GM21723 (cell line): ENCODE measurements at regions not wholly inside any gene's neighbourhood (a gene's known extent, or its start where the extent isn't known, plus 50 kb on each side); places are given as distances from the start of the nearest gene placed in this dataset.

Source experiments
- ATAC-seq: cut with Tn5 transposase; IDR thresholded peaks from one replicate; pipeline ENCODE4 v1.9.1; 2021; ENCODE audit warnings: mild to moderate bottlenecking, moderate library complexity; ENCODE audit not compliant: unreplicated experiment

DNA sequence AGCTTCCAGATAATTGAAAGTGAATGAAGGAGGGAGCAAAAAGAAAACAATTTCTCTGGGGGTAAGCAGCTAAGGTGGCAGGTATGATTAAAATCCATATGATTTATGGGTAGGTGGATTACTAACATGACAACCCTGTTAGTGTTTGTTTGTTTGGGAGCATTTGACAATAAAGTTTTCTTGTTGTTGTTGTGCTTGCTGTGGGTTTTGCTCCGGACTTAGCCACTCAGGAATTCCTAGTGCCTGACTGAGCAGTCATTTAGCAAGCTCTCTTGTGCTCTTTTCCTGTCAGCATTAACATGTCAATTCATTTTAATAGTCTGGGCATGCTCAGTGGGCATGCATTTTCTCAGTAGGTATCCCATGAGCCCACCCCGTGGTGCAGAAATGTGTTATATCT, 674.8 kb upstream of the ZEB2 start:
- ATAC-seq: no peak

DNA sequence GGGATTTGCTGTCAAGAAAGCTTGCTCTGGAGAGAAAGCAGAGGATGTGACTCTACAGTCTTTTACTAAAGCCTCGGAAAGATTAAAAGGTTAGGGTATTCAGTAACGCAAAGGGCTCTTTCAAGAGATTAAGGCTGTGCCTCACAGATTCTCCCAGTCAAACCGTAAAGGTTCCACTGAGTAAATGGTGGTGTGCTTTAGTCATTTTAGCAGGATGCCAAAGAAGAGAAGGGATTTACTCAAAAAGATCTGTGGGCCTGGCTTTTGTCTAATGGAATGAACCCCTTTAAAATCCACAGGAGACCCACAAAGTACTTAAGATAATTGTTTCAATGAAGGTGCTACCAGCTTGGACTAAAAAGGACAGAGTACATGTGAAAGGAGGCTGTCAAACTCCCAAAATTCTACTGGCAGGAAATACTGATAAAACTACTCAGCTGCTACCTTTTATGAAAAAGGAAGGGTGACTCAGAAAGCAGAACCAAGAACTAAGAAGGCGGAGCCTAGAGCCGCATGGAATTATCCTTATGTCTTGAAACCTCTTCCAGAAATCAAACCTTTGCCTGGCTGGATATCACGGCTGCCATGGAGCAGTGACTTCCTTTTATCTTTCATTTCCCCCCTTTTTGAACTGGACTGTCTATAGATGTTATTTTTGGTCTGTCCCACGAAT, 670.2 kb upstream of the ZEB2 start:
- no peak for ATAC-seq

DNA sequence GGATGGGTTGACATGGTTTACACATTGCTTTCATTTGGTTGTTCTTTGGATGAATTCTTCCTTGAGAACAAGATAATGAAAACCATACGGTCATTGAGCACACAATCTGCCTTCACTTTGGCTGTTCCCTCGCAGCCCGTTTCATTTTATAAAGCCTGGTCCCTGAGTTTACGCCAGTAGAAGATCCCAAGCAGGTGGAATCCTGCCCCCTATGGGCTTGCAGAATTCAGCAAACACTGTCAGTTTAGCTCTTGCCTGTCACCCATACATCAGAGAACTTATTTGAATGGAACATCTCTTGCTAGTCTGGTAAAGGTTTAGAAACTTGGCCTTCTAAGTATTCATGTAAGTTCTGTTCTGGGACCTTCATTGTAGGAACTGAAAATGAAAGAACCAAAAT, 666.4 kb upstream of the ZEB2 start:
- ATAC-seq: no peak

DNA sequence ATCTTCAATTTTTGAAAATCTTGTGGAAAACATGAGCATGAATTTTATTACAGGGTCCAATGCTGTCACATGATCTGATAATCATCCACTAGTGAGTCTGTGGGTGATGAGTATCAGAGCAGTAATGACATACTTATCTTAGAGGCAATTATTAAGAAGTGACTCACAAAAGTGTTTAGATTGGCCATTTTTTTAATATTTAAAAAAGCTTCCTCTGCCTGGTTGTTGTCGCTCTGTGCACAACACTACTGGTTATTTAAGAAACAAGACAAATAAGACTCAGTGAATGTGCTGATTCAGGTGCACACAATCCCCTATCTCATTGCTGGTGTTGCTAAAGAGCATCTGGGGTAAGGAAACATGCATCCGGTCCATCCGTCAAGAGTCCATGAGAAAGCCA, 665.8 kb upstream of the ZEB2 start:
- ATAC-seq: no peak

DNA sequence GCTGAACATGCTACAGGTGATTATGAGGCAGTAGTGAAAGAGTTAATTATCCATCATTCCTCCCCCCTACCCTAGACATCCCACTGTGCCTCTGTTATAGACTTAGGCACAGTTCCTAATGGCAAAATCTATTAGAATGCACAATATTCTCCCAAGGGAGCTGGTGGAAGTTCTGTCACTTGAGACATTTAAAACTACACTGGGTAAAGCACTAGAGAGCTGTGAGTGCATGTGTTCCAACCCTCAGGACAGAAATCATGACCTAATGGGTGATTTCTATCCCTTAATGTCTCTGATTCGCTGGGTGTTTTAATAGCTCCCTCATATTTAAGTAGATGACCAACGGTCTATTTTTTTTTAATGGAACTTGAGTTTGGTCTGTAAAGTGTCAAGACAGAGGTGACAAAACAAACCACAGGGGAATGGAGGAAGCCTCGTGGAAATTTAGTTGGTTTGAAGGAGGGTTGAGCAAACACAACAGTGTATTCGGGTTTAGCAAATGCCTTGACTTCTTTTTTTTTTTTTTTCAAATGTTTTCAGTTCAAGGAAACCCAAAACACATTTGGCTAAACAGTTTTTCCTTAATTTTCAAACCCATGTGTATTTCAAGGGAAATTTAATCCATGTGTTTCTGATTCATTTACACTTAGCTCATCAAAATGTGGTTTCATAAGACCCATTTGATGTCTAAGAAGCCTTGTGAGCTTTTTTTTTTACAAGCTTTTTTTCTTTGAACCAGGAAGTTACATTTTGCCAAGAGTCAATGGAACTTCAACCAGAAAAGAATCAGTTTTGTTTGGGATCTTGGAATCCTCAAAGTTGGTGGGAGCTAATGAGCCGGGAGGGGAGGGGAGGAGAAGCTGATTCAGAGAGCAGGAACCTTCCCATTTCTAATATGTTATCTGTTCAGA, 665.1 kb upstream of the ZEB2 start:
- ATAC-seq: no peak

DNA sequence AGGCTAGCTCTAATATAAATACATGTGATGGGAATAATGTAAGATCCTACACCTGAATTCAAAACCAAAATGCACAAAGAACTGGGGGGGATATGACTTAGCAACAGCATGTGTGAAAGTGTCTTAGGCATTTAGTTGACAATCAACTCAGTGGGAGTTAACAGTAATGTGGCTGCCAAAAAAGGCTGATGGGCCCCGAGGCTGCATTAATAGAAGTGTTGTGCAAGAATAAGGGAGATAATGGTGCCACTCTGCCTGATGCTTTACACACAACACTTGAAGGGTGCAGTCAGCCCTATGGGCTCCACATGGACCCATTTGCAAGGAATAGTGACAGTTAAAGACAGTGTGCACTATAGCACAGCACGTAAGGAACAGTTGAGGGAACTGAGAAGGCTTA, 649.4 kb upstream of the ZEB2 start:
- ATAC-seq: no peak

DNA sequence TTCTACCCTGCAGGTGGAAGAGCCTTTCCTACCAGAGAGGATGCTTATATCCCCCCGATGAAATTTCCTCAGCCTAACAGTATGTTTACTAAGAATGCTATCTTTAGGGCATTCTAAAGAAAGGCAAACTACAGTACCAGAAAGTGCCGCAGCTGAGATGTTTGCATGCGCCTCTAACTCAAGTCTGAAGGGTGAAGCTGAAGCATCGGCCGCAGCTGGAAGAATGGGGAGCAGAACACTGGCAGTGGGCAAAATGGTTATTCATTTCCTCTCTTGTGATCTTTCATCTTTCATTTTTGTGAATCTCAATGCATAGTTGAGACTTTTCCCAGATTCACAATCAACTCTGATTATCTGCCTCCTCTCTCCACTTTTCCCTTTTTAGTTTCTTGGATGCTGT, 648.2 kb upstream of the ZEB2 start:
- ATAC-seq: no peak

DNA sequence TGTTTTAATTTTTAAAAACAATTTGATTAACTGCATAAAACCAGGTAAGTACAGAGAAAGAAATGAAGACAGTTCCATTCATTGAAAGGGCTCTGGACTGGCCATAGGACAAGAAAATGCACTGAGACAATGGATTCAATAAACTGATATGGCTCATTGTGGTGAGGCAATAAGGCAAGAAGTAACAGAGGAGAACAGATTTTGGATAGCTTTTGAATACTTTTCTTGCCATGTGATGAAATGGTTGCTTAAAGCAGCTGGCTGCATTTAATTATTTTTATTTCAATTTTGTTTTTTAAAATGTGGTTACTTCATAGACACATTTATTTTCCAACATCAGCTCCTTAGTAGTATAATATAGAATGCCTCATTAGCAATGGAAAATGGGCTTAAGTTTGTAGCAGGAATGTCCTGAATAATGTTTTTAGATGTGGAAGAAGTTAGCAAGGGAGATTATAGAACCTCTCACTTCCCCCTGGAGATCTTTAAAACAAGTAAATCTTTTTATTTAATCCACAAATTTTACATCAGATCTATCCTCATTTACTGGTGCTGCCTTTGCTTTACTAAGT, 646.9 kb upstream of the ZEB2 start:
- no peak for ATAC-seq

DNA sequence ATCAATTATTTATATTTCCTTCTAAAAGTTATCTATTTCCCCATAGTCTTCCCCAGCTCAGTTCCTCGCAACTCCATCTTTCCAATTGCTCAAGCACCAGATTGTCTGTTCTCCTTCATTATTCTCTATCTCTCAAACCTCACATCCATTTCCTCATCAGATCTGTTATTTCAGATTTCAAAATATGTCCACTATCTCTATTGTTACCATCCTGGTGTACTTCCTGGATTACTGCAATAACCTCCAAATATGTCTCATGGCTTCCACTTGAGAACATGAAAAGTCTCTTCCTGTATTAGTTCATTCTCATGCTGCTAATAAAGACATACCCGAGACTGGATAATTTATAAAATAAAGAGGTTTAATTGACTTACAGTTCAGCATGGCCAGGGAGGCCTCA, 641.7 kb upstream of the ZEB2 start:
- ATAC-seq: no peak

DNA sequence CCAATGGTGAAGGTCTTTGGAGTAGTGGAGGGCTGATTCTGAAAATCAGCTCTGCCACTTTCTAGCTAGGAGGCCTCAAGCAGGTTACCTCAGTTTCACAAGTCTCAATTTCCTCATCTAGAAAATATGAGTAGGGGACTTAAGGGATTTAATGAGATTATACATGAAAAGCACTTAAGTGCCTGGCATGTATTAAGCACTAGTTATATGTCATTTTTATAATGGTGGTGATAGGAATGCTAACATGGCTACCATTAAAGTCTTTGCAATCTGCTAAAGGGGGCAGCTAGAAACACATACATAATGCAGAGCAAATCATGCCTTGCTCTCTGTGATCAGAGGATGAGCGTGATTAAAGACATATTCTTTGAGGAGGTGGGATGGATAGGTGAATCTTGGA, 640.9 kb upstream of the ZEB2 start:
- no peak for ATAC-seq

DNA sequence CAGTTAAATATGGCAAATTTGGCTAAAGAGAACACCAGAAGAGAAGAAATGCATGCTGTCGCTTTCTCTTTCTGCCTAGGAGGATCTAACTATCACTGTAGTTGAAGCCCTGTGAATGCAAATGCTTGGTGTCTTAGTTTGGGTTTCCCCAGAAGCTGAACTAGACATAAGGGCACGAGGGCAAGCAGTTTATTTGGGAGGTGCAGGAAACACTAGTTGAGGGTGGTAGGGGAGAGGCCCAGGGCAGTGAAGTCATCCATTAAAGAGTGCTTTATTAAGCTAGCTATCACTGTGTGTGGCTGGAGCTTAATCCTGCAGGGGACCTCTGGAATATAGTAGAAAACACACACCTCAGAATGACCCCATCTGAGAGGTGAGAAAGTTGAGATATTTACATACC, 639.8 kb upstream of the ZEB2 start:
- ATAC-seq: no peak

DNA sequence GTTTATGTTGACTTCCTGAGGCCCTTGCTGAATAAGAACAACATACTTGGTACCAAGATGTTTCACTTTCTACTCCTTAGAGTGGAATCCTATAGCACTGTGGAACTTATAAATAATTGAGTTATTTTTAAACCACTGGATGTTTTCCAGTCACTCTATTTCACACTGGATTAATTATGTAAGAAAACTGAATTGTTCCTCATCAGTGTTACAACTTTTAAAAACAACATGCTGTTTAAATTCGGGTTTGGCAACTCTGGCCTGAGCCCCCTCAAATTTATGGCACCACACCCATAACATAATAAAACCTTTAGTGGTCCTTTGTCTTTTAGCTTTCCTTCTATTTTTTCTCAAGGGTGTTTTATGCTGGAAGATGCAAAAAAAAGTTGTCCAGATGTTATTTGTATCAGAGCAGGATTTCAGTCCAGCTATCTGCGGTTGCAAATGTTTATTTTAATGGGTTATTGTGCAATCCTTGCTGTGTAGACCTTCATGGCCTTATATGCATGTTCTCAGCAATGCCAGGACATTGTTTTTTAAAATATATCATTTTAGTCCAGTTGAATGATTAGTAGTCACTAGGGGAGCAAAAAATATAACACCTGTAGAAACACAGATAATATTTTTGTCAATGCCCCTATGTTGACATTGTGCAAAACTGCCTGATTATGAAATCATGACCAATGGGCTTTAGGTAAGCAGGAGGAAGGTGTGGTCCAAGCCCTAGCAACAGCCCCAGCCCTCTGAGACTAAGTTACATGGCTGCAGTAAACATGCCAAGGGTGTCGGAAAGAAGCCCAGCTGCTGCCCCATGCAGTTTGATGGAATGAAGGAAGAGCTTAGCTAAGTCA, 638.0 kb upstream of the ZEB2 start:
- no peak for ATAC-seq

DNA sequence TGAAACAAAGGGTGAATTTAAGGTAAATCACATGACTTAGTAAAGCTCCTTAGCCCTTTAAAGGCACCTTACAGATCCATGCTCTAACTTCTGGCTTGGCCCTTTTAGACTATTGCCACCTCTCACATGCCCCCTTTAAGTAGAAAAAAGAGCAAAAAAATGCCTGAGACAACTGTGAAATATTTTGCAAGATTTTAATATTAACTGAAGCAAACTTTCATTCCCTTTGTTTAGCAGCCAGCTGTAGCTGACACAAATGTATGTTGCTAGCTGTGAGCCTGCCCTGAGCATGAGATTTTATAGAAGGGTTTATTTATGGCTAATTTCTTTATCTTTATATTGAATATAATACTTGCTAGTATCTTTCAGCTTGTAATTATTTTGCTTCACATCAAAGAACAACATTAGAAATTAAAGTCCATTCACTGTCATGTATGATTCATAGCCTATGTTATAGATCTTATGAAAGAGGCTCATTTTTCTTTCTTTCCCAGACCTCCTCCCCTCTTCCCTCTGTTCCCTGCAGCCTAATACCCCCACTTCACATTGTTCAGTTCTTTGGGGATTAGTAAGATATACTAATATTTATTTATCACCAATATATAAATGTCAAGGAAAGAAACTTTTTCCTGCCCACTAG, 637.2 kb upstream of the ZEB2 start:
- ATAC-seq: no peak

DNA sequence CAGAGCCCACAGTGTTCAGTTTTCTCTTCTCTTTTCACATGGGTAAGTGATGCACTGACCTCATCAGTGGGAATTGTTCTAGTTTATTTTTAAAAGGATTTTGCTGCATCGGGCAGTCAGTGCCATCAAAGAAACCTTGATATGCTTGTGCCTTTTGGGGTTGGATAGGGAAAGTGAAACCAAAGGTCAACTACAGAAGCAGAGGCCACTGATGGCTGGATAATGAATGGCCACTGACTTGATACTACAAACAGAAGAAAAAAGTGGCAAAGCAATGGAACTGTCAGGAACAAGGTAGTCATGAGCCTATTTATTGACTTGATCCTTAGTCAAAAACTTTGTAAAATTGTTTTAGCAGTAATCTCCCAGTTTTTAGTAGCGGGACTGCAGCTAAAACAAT, 636.3 kb upstream of the ZEB2 start:
- no peak for ATAC-seq

DNA sequence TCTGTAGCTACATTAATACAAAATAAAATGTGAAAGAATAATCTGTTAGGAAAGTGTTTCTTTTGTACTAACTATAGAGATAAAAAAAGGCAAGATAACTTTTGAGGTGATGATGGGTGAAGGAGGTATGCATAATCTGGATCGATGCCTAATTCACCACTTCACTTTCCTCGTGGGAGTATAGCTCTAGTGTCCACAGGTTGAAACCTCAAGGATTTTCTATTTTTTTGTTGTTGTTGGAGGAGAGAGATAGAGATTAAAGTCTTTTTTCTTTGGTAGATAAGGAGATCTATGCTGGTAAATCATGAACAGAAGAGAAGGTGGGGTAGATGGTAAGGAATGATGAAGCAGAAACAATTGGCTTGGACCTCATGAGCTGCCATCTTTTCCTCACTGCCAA, 635.3 kb upstream of the ZEB2 start:
- no peak for ATAC-seq

DNA sequence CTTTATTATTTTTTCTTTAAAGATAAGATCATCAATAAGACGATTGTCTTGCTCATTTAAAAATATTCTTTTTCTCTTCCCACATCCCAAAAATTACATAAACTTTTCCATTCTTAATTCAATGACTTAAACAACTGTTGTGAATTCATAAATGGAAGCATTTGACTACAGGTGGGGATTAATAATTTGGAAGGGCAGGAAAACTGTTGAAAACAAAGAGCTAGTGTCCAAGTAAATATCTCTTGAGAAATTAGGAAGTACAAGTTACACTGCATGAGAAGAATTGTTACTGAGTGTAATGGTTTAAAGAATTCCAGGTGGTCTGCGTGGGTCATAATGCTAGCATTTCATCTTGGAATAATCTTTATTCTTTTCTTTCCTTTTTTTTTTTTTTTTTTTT, 634.8 kb upstream of the ZEB2 start:
- ATAC-seq: no peak

DNA sequence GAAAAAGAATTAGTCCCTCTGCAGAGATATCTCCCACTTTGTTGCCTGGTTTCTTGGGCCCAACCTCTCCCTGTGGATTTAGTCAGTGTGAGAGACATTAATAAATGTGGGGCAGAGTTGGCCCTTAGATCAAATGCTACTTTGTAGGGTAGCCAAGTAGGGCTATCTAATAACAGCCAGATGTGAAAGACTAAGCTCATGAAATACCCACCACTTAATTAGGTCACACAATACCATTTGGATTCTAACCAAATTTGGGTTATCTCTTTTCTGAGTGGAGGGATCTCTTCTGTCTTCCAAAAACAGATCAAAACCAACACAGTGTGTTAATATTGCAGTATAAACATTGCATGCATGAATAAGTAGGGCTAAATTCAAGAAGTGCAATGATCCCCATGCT, 626.8 kb upstream of the ZEB2 start:
- no peak for ATAC-seq

DNA sequence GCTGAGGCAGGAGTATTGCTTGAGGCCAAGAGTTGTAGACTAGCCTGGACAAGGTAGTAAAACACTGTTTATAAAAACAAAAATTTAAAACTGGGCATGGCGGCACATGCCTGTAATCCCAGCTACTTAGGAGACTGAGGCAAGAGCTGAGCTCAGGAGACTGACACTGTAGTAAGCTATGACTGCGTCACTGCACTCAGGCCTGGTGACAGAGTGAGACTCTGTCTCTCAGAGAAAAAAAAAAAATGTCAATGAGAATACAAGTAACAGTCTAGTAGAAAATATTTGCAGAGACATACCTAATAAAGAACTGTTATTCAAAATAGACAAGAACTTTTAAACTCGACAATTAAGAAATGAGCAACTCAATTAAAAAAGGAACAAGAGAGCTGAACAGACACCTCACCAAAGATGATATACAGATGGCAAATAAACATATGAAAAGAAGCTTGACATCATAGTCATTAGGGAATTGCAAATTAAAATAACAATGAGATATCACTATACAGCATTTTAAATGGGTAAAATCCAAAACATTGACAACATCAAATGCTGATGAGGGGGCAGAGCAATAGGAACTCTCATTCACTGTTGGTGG, 624.3 kb upstream of the ZEB2 start:
- ATAC-seq: no peak

DNA sequence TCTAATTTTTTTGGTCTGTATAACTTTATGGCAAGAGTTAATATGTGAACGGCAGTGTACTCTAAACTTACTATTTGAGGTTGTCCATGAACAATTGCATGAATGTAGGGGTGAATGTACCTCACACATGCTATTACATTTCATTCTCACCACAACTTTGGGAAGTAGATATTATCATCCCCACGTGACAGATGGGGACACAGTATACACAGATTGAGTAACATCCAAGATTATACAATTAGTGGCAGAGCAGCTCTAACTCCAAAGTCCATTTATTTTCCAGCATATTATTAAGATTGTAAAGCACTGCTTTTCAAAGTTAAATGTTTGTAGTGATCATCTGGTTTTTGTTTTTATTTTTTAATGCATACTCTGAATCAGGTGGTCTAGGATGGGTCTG, 622.1 kb upstream of the ZEB2 start:
- no peak for ATAC-seq

DNA sequence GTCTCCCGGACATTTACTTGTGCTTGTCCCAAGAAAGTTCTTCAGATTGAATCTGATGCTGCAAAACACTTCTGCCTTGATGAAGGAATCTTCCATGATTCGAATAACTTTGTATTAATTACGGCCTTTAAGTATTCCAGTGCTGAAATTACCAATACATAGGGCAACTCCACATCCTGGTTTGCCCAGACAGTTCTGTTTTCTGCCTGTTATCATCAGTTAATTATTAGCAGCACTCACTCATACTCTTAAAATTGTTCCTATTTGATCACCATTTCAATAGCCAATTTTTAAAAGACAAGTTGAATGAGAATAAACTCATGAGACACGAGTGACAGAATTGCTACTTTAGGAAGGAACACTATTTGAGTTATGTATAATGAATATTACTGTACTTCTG, 620.7 kb upstream of the ZEB2 start:
- no peak for ATAC-seq
